GM12872 (cell line): ENCODE measurements at regions not wholly inside any gene's neighbourhood (a gene's known extent, or its start where the extent isn't known, plus 50 kb on each side); places are given as distances from the start of the nearest gene placed in this dataset.

Experiments used
- TF ChIP-seq, protein P1 (sequence below): IDR thresholded peaks from 3 replicates; pipeline ENCODE4 v1.5.1; 2011; ENCODE audit warnings: low read depth, mild to moderate bottlenecking, low read length, moderate library complexity; ENCODE audit not compliant: insufficient read depth

DNA sequence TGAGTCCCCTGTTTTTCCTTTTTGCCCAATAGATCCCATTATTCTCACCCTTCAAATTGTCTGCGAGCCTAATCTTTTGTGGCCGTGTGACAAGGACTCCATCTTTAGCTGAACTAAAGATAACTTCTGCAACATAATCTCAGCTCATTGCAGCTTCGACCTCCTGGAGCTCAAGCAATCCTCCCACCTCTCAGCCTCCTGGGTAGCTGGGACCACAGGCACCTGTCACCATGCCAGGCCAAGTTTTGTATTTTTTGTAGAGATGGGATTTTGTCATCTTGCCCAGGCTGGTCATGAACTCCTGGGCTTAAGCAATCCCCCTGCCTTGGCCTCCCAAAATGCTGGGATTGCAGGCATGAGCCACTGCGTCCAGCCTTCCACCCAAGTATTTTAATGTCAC lies 161.0 kb downstream of the GJA1 start:
- TF ChIP-seq, protein P1, sequence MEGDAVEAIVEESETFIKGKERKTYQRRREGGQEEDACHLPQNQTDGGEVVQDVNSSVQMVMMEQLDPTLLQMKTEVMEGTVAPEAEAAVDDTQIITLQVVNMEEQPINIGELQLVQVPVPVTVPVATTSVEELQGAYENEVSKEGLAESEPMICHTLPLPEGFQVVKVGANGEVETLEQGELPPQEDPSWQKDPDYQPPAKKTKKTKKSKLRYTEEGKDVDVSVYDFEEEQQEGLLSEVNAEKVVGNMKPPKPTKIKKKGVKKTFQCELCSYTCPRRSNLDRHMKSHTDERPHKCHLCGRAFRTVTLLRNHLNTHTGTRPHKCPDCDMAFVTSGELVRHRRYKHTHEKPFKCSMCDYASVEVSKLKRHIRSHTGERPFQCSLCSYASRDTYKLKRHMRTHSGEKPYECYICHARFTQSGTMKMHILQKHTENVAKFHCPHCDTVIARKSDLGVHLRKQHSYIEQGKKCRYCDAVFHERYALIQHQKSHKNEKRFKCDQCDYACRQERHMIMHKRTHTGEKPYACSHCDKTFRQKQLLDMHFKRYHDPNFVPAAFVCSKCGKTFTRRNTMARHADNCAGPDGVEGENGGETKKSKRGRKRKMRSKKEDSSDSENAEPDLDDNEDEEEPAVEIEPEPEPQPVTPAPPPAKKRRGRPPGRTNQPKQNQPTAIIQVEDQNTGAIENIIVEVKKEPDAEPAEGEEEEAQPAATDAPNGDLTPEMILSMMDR = no peak

DNA sequence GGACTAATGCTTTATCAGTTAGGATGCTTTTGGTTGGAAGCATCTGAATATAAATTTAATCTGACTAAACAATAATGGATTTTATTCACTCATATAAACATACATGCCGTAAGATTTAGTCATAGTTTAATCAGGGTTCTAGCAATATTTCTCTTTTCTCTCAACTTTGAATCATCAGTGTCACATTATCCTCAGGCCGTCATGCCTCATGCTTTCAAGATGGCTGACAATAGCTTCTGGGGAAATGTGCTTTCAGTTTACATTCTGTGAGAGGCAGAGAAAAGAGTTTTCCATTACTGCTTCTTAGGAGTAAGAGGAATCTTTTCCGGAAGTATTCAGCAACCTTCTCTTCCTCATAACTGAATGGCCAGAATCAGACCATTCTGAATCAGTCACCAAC lies 162.2 kb downstream of the GJA1 start:
- TF ChIP-seq, protein P1 = no peak

DNA sequence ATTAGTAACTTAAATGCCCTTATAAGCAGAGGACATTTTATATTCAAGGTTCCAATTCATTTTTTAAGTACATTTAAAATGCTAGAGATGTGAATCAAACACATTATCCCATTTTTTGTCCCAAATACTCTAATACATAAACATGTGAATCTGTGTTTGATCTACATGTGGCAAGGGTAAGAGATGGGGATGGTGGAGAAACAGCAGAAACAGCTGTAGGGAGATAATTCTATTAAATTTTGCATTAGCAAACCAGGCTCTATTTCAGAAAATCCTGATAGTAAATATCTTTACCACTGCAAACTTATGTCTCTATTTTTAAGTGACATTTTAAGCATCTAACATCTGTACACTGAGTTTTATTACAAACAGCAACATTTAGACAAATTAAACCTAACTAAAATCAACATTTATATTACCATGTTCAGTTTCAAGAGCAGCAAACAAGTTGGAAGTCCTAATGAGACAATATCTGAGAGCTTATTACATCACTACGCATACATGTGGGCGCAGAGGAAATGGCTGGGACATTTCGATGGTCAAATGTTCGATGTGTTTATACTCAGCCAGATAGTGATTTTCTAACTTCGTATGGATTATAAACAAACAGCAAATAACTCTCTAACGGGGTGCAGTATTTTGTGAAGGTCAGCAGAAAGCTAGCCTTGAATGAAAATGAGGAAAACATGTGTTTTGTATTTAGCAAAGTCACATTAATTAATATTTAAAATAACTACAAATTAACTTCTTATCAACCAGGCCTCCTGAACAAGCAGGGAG lies 165.1 kb downstream of the GJA1 start:
- TF ChIP-seq, protein P1 = no peak

DNA sequence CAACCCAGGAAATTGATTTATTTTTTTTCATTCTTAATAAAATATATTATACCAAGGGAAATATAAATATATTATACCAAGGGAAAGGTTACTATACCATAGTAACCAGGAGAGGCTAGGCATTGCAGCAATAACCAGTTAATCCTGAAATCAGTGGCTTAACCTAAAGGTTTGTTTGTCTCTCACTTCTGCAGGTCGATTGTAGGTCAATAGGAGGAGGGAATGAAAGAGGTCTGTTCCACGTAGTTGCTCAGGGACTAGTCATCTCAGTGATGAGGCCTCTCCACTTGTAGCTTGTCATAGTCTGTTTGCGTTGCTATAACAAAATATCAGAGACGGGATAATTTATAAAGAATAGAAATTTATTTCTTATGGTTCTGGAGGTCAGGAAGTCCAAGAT lies 168.0 kb downstream of the GJA1 start:
- TF ChIP-seq, protein P1 = no peak

DNA sequence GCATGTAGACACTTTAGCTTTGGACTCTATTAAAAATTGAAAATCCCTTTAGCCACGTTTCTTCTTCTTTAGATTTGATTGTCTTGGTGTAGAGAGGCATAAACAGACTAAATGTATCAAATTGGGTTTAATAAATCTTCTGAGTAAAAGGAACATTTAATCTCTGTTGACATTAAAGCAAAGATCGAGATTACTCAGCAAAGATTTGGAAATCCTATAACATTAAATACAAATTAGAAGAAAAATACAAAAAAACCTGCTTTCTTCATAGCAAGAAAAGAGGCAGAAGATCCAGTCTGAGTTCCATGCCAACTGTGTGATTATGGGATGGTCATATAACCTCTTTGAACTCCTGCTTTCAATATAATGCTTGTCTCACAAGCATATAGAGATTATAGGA lies 172.3 kb downstream of the GJA1 start:
- TF ChIP-seq, protein P1 = no peak

DNA sequence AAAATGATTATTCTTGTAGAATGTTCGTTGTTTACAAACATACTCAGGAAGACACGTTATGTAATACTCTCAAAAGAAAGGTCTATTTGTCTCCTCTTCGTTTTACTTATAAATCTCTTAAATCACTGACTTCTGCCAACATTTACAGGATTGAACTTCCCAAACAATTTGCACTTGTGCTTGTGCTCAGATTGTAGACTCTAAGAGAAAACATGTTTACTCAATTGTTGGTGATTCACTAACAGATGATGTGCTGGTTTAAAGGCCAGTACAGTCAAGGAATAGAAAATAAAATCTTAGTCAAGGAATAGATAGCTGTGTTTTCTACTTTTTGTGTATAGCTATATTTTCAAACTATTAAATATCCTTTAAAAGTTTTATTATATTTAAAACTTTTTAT lies 172.8 kb downstream of the GJA1 start:
- TF ChIP-seq, protein P1 = no peak

DNA sequence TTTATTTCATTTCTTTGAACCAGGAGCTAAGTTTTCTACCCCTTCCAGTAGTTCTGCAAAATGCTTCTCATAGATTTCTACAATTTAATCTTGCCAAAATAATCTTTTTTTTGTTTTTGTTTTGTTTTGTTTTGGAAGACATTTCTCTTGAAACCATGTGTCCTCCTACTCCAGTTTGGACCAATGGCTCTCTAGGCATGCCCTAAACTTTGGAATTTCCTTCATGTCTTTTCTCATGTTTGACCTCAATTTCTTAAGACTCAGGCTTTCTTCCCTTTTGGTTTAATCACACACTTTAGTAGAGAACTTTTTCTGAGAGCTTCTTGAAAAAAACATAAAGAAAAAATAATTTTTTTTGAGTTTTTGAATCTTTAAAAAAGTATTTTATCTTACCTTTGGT lies 173.8 kb downstream of the GJA1 start:
- TF ChIP-seq, protein P1 = no peak
